IPS DF 6.9 (cell line): ENCODE measurements at regions not wholly inside any gene's neighbourhood (a gene's known extent, or its start where the extent isn't known, plus 50 kb on each side); places are given as distances from the start of the nearest gene placed in this dataset.
"Not testable (repeated sequence)": the region's sequence is repeated elsewhere in the genome, so short reads cannot be mapped to it uniquely, and the experiment has no call there.

Experiments used
- DNase-seq: peaks from one replicate; pipeline ENCODE4 v3.0.0-alpha.2; 2013; ENCODE audit warnings: low read depth, low spot score
- H3K27ac ChIP-seq: one replicate; pipeline ENCODE4 v1.5.1; 2013; ENCODE audit warnings: low read length, control low read depth
- H3K27me3 ChIP-seq: 2 replicates; pipeline ENCODE4 v1.6.1; 2013; ENCODE audit warnings: mild to moderate bottlenecking, low read length; ENCODE audit not compliant: control insufficient read depth, insufficient read depth
- H3K36me3 ChIP-seq: 2 replicates; pipeline ENCODE4 v1.6.1; 2013; ENCODE audit warnings: low read length; ENCODE audit not compliant: control insufficient read depth, insufficient read depth
- H3K4me1 ChIP-seq: 2 replicates; pipeline ENCODE4 v1.6.1; 2013; ENCODE audit warnings: low read length; ENCODE audit not compliant: control insufficient read depth, insufficient read depth
- H3K4me3 ChIP-seq: 2 replicates; pipeline ENCODE4 v1.5.1; 2013; ENCODE audit warnings: mild to moderate bottlenecking, low read length
- H3K9me3 ChIP-seq: 2 replicates; pipeline ENCODE4 v1.6.1; 2013; ENCODE audit warnings: low read length, inconsistent platforms; ENCODE audit not compliant: control insufficient read depth, insufficient read depth
- WGBS: extraction: QIAGEN DNeasy Blood & Tissue Kit; methylation state at CpG from one replicate; pipeline ENCODE4 v1.1.7; 2013; ENCODE audit warnings: mixed read lengths, missing lambda C conversion rate; ENCODE audit not compliant: insufficient read length, insufficient coverage; 5-methylcytosine and 5-hydroxymethylcytosine counted together

- not testable (repeated sequence) for H3K4me3 ChIP-seq, H3K36me3 ChIP-seq, DNase-seq, H3K4me1 ChIP-seq, H3K27ac ChIP-seq, H3K27me3 ChIP-seq, H3K9me3 ChIP-seq
- no CpG with 5 or more reads among the region's 35 CpGs for WGBS
Observed at GRCh38 chr15:20074082-20074481, 467.5 kb downstream of the GOLGA6L6 start.

GRCh38 chr15:20069043-20069442 lies 472.6 kb downstream of the GOLGA6L6 start:
- H3K9me3 ChIP-seq, H3K27me3 ChIP-seq, H3K4me3 ChIP-seq, H3K4me1 ChIP-seq, H3K27ac ChIP-seq, DNase-seq, H3K36me3 ChIP-seq: not testable (repeated sequence)
- no CpG with 5 or more reads among the region's 5 CpGs for WGBS

GRCh38 chr15:20066173-20066572 lies 475.4 kb downstream of the GOLGA6L6 start:
- WGBS, result no CpG with 5 or more reads among the region's 5 CpGs
- not testable (repeated sequence) for H3K27me3 ChIP-seq, H3K36me3 ChIP-seq, H3K4me3 ChIP-seq, H3K4me1 ChIP-seq, H3K27ac ChIP-seq, DNase-seq, H3K9me3 ChIP-seq

GRCh38 chr15:20065508-20065907 lies 476.1 kb downstream of the GOLGA6L6 start:
- WGBS, result no CpG with 5 or more reads among the region's 10 CpGs
- not testable (repeated sequence) for DNase-seq, H3K27ac ChIP-seq, H3K27me3 ChIP-seq, H3K36me3 ChIP-seq, H3K9me3 ChIP-seq, H3K4me3 ChIP-seq, H3K4me1 ChIP-seq

DNA sequence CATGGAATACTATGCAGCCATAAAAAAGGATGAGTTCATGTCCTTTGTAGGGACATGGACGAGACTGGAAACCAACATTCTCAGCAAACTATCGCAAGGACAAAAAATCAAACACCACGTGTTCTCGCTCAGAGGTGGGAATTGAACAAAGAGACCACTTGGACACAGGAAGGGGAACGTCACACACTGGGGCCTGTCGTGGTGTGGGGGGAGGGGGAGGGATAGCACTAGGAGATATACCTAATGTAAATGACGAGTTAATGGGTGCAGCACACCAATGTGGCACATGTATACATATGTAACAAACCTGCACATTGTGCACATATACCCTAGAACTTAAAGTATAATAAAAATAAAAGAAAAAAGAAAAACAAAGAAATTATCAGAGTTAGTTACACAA lies 478.4 kb downstream of the GOLGA6L6 start:
- WGBS, result no CpG with 5 or more reads among the region's 7 CpGs
- DNase-seq, H3K4me1 ChIP-seq, H3K27ac ChIP-seq, H3K9me3 ChIP-seq, H3K4me3 ChIP-seq, H3K27me3 ChIP-seq, H3K36me3 ChIP-seq: not testable (repeated sequence)

- H3K4me3 ChIP-seq, H3K27me3 ChIP-seq, H3K4me1 ChIP-seq, H3K27ac ChIP-seq, DNase-seq, H3K9me3 ChIP-seq, H3K36me3 ChIP-seq: not testable (repeated sequence)
- WGBS, result no CpG with 5 or more reads among the region's 13 CpGs
Observed at GRCh38 chr15:20060838-20061237, 480.8 kb downstream of the GOLGA6L6 start.

- not testable (repeated sequence) for H3K4me1 ChIP-seq, H3K27me3 ChIP-seq, H3K36me3 ChIP-seq, H3K27ac ChIP-seq, H3K4me3 ChIP-seq, H3K9me3 ChIP-seq, DNase-seq
- no CpG with 5 or more reads among the region's 5 CpGs for WGBS
Observed at GRCh38 chr15:20056871-20057270, 484.7 kb downstream of the GOLGA6L6 start.

GRCh38 chr15:20055921-20056320 lies 485.7 kb downstream of the GOLGA6L6 start:
- H3K27me3 ChIP-seq, H3K4me1 ChIP-seq, H3K27ac ChIP-seq, DNase-seq, H3K4me3 ChIP-seq, H3K36me3 ChIP-seq, H3K9me3 ChIP-seq: not testable (repeated sequence)
- no CpG with 5 or more reads among the region's 5 CpGs for WGBS

DNA sequence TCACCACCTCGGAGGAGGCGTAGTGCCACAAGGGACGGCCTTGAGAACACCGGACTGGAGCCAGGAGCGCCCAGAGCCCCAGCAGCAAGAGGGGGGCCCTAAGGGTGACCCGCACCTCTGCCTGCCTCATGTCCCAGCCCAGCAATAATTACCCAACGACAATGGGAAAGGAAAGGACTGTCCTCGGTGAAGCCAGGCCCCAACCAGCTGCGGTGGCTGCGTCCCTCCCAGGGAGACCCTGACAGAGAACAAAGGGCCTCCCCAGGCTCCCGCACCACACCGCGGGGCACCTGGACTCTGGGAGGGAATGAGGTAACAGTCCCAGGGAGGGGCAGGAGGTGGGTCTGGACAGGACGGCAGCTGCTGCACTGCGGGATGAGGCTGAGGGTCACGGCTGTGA lies 493.4 kb downstream of the GOLGA6L6 start:
- DNase-seq, H3K36me3 ChIP-seq, H3K4me1 ChIP-seq, H3K9me3 ChIP-seq, H3K4me3 ChIP-seq, H3K27ac ChIP-seq, H3K27me3 ChIP-seq: not testable (repeated sequence)
- WGBS, result no CpG with 5 or more reads among the region's 16 CpGs

- H3K4me1 ChIP-seq, H3K9me3 ChIP-seq, H3K27me3 ChIP-seq, H3K36me3 ChIP-seq, H3K27ac ChIP-seq, DNase-seq, H3K4me3 ChIP-seq: not testable (repeated sequence)
- no CpG with 5 or more reads among the region's 5 CpGs for WGBS
Observed at GRCh38 chr15:20045165-20045564, 496.4 kb downstream of the GOLGA6L6 start.

DNA sequence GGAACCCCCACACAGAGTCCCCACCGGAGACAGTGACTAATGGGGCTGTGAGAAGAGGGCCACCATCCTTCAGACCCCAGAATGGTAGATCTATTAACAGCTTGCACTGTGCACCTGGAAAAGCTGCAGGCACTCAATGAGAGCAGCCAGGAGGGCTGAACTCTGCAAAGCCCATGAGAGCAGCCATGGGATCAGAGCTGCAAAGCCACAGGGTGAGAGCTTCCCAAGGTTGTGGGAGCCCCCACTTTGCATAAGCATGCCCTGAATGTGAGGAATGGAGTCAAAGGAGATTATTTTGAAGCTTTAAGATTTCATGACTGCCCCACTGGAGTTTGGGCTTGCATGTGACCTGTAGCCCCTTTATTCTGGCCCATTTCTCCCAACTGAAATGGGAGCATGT lies 500.9 kb downstream of the GOLGA6L6 start:
- H3K36me3 ChIP-seq, H3K27ac ChIP-seq, H3K9me3 ChIP-seq, H3K4me1 ChIP-seq, H3K27me3 ChIP-seq, H3K4me3 ChIP-seq, DNase-seq: not testable (repeated sequence)
- WGBS, result no CpG with 5 or more reads among the region's 1 CpG
